HCT116 (cell line): ENCODE measurements at regions not wholly inside any gene's neighbourhood (a gene's known extent, or its start where the extent isn't known, plus 50 kb on each side); places are given as distances from the start of the nearest gene placed in this dataset.

Experiments used
- ATAC-seq: fragments of 200-7000 bp; cut with Tn5 transposase; 2 replicates; pipeline ENCODE4 v1.9.1; 2020; ENCODE audit warnings: mild to moderate bottlenecking, moderate library complexity
- BruUV-seq: library from RNA; stranded (reverse); fragments of 400-500 nt; replicated peaks from 2 replicates; lab custom pipeline; 2021; lab: Mats Ljungman, UMichigan
- CTCF ChIA-PET: fragments of 300-600 bp; sonication (Branson Sonifier 250); formaldehyde crosslinking; loops from one replicate; lab custom pipeline; 2021; ENCODE audit warnings: antibody characterized with exemption; lab: Charles Lee
- POLR2A ChIA-PET: fragments of 300-600, 350-600 bp; sonication (Branson Sonifier 250); formaldehyde crosslinking; loops from one replicate; lab custom pipeline; 2021; ENCODE audit warnings: antibody characterized with exemption; lab: Charles Lee
- RAD21 ChIA-PET, 2 experiments: fragments of 300-600 bp; sonication (Branson Sonifier 250); formaldehyde crosslinking; loops; one replicate each; lab custom pipeline; 2023; ENCODE audit warnings: low total read pairs in 2 of 2; ENCODE audit not compliant: uncharacterized antibody in 2 of 2, unreplicated experiment in 2 of 2, low non-redundant PET in 1 of 2; lab: Charles Lee
- DNase-seq: peaks from one replicate; pipeline ENCODE4 v3.0.0-alpha.2; 2010; ENCODE audit warnings: low read depth, low spot score
- H2AFZ ChIP-seq: fragments of 200-600 bp; shearing (Covaris generic), sonication (generic); 2 replicates; pipeline ENCODE4 v1.6.1; 2017; ENCODE audit warnings: low read depth, mixed run types, mixed read lengths, antibody characterized with exemption, low read length; ENCODE audit not compliant: poor library complexity, severe bottlenecking
- H3K27ac ChIP-seq: 2 replicates; pipeline ENCODE4 v1.5.1; 2012; ENCODE audit warnings: low read depth, low read length
- H3K27me3 ChIP-seq: fragments of 200-600 bp; sonication (generic); 2 replicates; pipeline ENCODE4 v1.6.1; 2016; ENCODE audit warnings: mixed run types, low read length, mixed read lengths; ENCODE audit not compliant: insufficient read depth
- H3K36me3 ChIP-seq, 2 experiments: fragments of 200-500 bp in 1 of 2; fragments of 200-600 bp in 1 of 2; sonication (Bioruptor generic) in 1 of 2; sonication (generic) in 1 of 2; 2 replicates each; pipeline versions ENCODE4 v1.5.1 to v1.6.1; 2014 to 2016; ENCODE audit warnings: low read length in 2 of 2, inconsistent platforms in 1 of 2, mixed read lengths in 1 of 2, mixed run types in 1 of 2; ENCODE audit not compliant: insufficient read depth in 2 of 2, control insufficient read depth in 1 of 2
- H3K4me1 ChIP-seq, 2 experiments: fragments of 200-600 bp in 1 of 2; sonication (generic) in 1 of 2; 2 replicates each; pipeline versions ENCODE4 v1.5.1 to v1.6.1; 2012 to 2017; ENCODE audit warnings: low read length in 2 of 2, inconsistent platforms in 1 of 2, mild to moderate bottlenecking in 1 of 2, mixed read lengths in 1 of 2, mixed run types in 1 of 2, moderate library complexity in 1 of 2; ENCODE audit not compliant: insufficient read depth in 2 of 2, control insufficient read depth in 1 of 2
- H3K4me2 ChIP-seq: fragments of 200-600 bp; sonication (generic); 2 replicates; pipeline ENCODE4 v1.6.1; 2017; ENCODE audit warnings: mixed run types, low read length, mixed read lengths
- H3K4me3 ChIP-seq, 2 experiments: fragments of 200-600 bp in 1 of 2; sonication (generic) in 1 of 2; replicated peaks in 1 of 2; 2 replicates each; pipeline ENCODE4 v1.5.1; 2011 to 2016; ENCODE audit warnings: low read length in 2 of 2, control low read depth in 1 of 2, low read depth in 1 of 2, mild to moderate bottlenecking in 1 of 2, mixed read lengths in 1 of 2, mixed run types in 1 of 2
- H3K79me2 ChIP-seq: fragments of 200-600 bp; sonication (generic); 2 replicates; pipeline ENCODE4 v1.6.1; 2017; ENCODE audit warnings: mild to moderate bottlenecking, mixed run types, low read length, moderate library complexity, mixed read lengths; ENCODE audit not compliant: insufficient read depth
- H3K9ac ChIP-seq: fragments of 200-600 bp; sonication (generic); 2 replicates; pipeline ENCODE4 v1.6.1; 2016; ENCODE audit warnings: low read length, mixed read lengths
- H3K9me2 ChIP-seq: fragments of 200-600 bp; sonication (generic), shearing (Covaris generic); 2 replicates; pipeline ENCODE4 v1.6.1; 2017; ENCODE audit warnings: mixed run types, mild to moderate bottlenecking, moderate library complexity; ENCODE audit not compliant: insufficient read depth
- H3K9me3 ChIP-seq, 2 experiments: fragments of 200-500 bp in 1 of 2; fragments of 200-600 bp in 1 of 2; sonication (Bioruptor generic) in 1 of 2; sonication (generic) in 1 of 2; 2 replicates each; pipeline ENCODE4 v1.6.1; 2014 to 2017; ENCODE audit warnings: low read length in 2 of 2, mixed read lengths in 2 of 2, inconsistent platforms in 1 of 2, low read depth in 1 of 2, mild to moderate bottlenecking in 1 of 2, mixed run types in 1 of 2, moderate library complexity in 1 of 2; ENCODE audit not compliant: control insufficient read depth in 1 of 2, insufficient read depth in 1 of 2
- H4K20me1 ChIP-seq: fragments of 200-600 bp; sonication (generic), shearing (Covaris generic); 2 replicates; pipeline ENCODE4 v1.6.1; 2017; ENCODE audit warnings: mixed run types, mild to moderate bottlenecking, moderate library complexity; ENCODE audit not compliant: insufficient read depth
- CBX3 ChIP-seq: IDR thresholded peaks from 2 replicates; pipeline ENCODE4 v1.6.1; 2012; ENCODE audit warnings: low read depth
- CEBPB ChIP-seq: IDR thresholded peaks from 2 replicates; pipeline ENCODE4 v1.6.1; 2012; ENCODE audit warnings: low read depth
- EGR1 ChIP-seq: IDR thresholded peaks from 2 replicates; pipeline ENCODE4 v1.6.1; 2012; ENCODE audit warnings: low read depth
- RAD21 ChIP-seq: IDR thresholded peaks from 2 replicates; pipeline ENCODE4 v1.6.1; 2012; ENCODE audit warnings: low read depth, mild to moderate bottlenecking
- SP1 ChIP-seq: IDR thresholded peaks from 2 replicates; pipeline ENCODE4 v1.6.1; 2012; ENCODE audit warnings: low read depth
- SRF ChIP-seq: IDR thresholded peaks from 2 replicates; pipeline ENCODE4 v1.6.1; 2012; ENCODE audit warnings: low read depth
- TCF7L2 ChIP-seq: IDR thresholded peaks from 2 replicates; pipeline ENCODE4 v1.7.0; 2011; ENCODE audit warnings: borderline replicate concordance, inconsistent platforms; ENCODE audit not compliant: insufficient read depth, insufficient read length; ENCODE audit errors: extremely low read depth
- intact Hi-C: fragments of 100-400 bp; cut with micrococcal nuclease; formaldehyde crosslinking; loops from 2 replicates; pipeline ENCODE4 v1.10.0; 2022

- no peak overlapping the region for H3K9ac ChIP-seq
- no TSS peak for BruUV-seq
- intact Hi-C loops, result no loop called here
These were observed 671.6 kb downstream of the GRXCR1 start for GRCh38 chr4:43564107-43564506.

DNA sequence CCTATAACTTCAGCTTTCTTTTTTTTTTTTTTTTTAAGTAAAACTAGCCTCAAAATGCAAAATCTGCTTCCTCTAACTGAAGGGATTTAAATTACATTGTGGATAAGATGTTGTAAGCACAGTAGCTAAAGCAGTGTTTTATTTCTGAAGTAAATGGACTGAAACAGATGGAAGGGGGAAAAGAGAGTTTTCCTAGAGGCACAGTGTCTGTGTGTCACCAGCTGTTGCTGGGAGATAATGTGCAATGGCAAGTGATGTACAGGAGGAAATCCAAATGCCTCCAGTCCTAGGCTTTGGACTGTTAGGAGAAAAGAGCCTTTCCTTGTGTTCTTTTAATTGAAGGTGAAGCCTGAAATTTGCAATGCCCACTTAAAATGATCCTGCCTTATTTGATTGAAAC, 672.1 kb downstream of the GRXCR1 start:
- Histone ChIP-seq H3K4me2 (no peak overlapping the region), H3K9me3 (peaks cover 6 to 7% of the 10 kb centered on the region in 2 experiments; a peak in 2 of 4 replicates), H3K4me3 (no peak overlapping the region), H3K9me2 (no peaks in the 10 kb centered on the region), H3K9ac (no peak overlapping the region), H3K27ac (no peak overlapping the region), H3K27me3 (no peaks in the 10 kb centered on the region), H3K4me1 (no peaks in the 10 kb centered on the region), H3K36me3 (no peaks in the 10 kb centered on the region), H4K20me1 (no peaks in the 10 kb centered on the region; the same call in 1 of the 2 replicates), H3K79me2 (no peaks in the 10 kb centered on the region), H2AFZ (no peak overlapping the region)
- DNase-seq, result no peak
- no TSS peak for BruUV-seq
- TF ChIP-seq EGR1 (no peak), TCF7L2 (no peak), SRF (no peak), CBX3 (no peak)
- ATAC-seq, result no peak
- CTCF ChIA-PET, result no interaction called here
- POLR2A ChIA-PET, result no interaction called here
- RAD21 ChIA-PET, result no interaction called here
- intact Hi-C loops, result no loop called here

More at GRCh38 chr4:43564107-43564506, 671.6 kb downstream of the GRXCR1 start:
- no peak for DNase-seq
- Histone ChIP-seq H3K9me2 (no peaks in the 10 kb centered on the region), H3K27ac (no peak overlapping the region), H3K9me3 (peaks cover 6 to 7% of the 10 kb centered on the region in 2 experiments; a peak in 2 of 4 replicates), H3K4me2 (no peak overlapping the region), H3K79me2 (no peaks in the 10 kb centered on the region), H3K27me3 (no peaks in the 10 kb centered on the region), H3K4me3 (no peak overlapping the region), H2AFZ (no peak overlapping the region), H4K20me1 (no peaks in the 10 kb centered on the region; the same call in 1 of the 2 replicates), H3K36me3 (no peaks in the 10 kb centered on the region), H3K4me1 (no peaks in the 10 kb centered on the region)
- ChIA-PET POLR2A (no interaction called here), RAD21 (no interaction called here), CTCF (no interaction called here)
- ATAC-seq, result no peak
- TF ChIP-seq SP1 (no peak), CEBPB (no peak), RAD21 (no peak)
